H1 (cell line): ENCODE measurements at regions not wholly inside any gene's neighbourhood (a gene's known extent, or its start where the extent isn't known, plus 50 kb on each side); places are given as distances from the start of the nearest gene placed in this dataset.

Source experiments
- CREB1 ChIP-seq: IDR thresholded peaks from 2 replicates; pipeline ENCODE4 v1.6.1; 2012; ENCODE audit warnings: inconsistent platforms
- CTCF ChIP-seq, 3 experiments: IDR thresholded peaks; 1 replicate in 2 of 3; 2 replicates in 1 of 3; pipeline versions ENCODE4 v1.5.1 to v1.6.1; 2011; ENCODE audit warnings: low read length in 3 of 3, mild to moderate bottlenecking in 3 of 3, inconsistent platforms in 2 of 3, low read depth in 1 of 3, moderate library complexity in 1 of 3; ENCODE audit not compliant: insufficient read depth in 1 of 3; ENCODE audit errors: control extremely low read depth in 1 of 3
- E2F6 ChIP-seq: IDR thresholded peaks from 2 replicates; pipeline ENCODE4 v1.6.1; 2012; ENCODE audit warnings: inconsistent platforms
- JUND ChIP-seq: IDR thresholded peaks from 2 replicates; pipeline ENCODE4 v1.6.1; 2011; ENCODE audit warnings: mild to moderate bottlenecking, improper control_type of control experiment, low read length
- NRF1 ChIP-seq: IDR thresholded peaks from 2 replicates; pipeline ENCODE4 v1.6.1; 2011; ENCODE audit warnings: mild to moderate bottlenecking, low read depth, low read length, improper control_type of control experiment
- POLR2A ChIP-seq, 2 experiments: IDR thresholded peaks; 1 replicate in 1 of 2; 2 replicates in 1 of 2; pipeline ENCODE4 v1.6.1; 2011; ENCODE audit warnings: low read depth in 2 of 2, low read length in 2 of 2, mild to moderate bottlenecking in 2 of 2; ENCODE audit errors: control extremely low read depth in 1 of 2
- TCF12 ChIP-seq: IDR thresholded peaks from 2 replicates; pipeline ENCODE4 v1.6.1; 2011; ENCODE audit warnings: low read depth, mild to moderate bottlenecking, low read length

GRCh38 chr6:5906842-5907241 is 99.9 kb downstream of the NRN1 start:
- TF ChIP-seq CREB1 (no peak), POLR2A (IDR thresholded peaks at IDR 0.05; ENCODE audit: control extremely low read depth in 1 of 2, low read depth in 2 of 2, low read length in 2 of 2) (no peak), JUND (no peak), NRF1 (no peak), CTCF (IDR thresholded peaks at IDR 0.05; ENCODE audit: control extremely low read depth in 1 of 3, insufficient read depth in 1 of 3, low read depth in 1 of 3, low read length in 3 of 3) (no peak), E2F6 (no peak), TCF12 (no peak)
